SK-N-SH (cell line): ENCODE measurements at regions not wholly inside any gene's neighbourhood (a gene's known extent, or its start where the extent isn't known, plus 50 kb on each side); places are given as distances from the start of the nearest gene placed in this dataset.

Experiments used
- CTCF ChIA-PET: fragments of 300-600, 350-600 bp; formaldehyde crosslinking; extraction: SDS; loops from one replicate; lab custom pipeline; 2021; lab: Yijun Ruan, JAX
- POLR2A ChIA-PET: fragments of 350-600 bp; sonication (Branson Sonifier 250); formaldehyde crosslinking; extraction: SDS; loops from one replicate; lab custom pipeline; 2020; ENCODE audit warnings: antibody characterized with exemption, inconsistent platforms; lab: Yijun Ruan, JAX
- DNase-seq: peaks from one replicate; pipeline ENCODE4 v3.0.0; 2012
- H2AFZ ChIP-seq: fragments of 200-600 bp; sonication (generic); 2 replicates; pipeline ENCODE4 v1.8.1; 2016; ENCODE audit warnings: antibody characterized with exemption, mild to moderate bottlenecking, low read depth
- H3F3A ChIP-seq: fragments of 200-600 bp; sonication (generic); replicated peaks from 2 replicates; pipeline ENCODE3; 2016; ENCODE audit warnings: antibody characterized with exemption, mild to moderate bottlenecking; ENCODE audit not compliant: insufficient read depth
- H3K27ac ChIP-seq, 2 experiments: fragments of 200-500 bp in 1 of 2; fragments of 200-600 bp in 1 of 2; sonication (Bioruptor generic) in 1 of 2; sonication (generic), shearing (Covaris generic) in 1 of 2; 2 replicates each; pipeline versions ENCODE4 v1.5.1 to v1.6.1; 2014 to 2016; ENCODE audit warnings: low read depth in 2 of 2, inconsistent platforms in 1 of 2, low read length in 1 of 2, mild to moderate bottlenecking in 1 of 2, mixed read lengths in 1 of 2
- H3K27me3 ChIP-seq: fragments of 200-600 bp; sonication (generic), shearing (Covaris generic); 2 replicates; pipeline ENCODE4 v1.6.1; 2016; ENCODE audit warnings: mixed run types; ENCODE audit not compliant: insufficient read depth
- H3K36me3 ChIP-seq, 2 experiments: fragments of 200-500 bp in 1 of 2; fragments of 200-600 bp in 1 of 2; sonication (Bioruptor generic) in 1 of 2; sonication (generic) in 1 of 2; replicated peaks in 1 of 2; 2 replicates each; pipeline versions ENCODE3 to v1.5.1; 2014 to 2016; ENCODE audit warnings: low read length in 1 of 2, mild to moderate bottlenecking in 1 of 2; ENCODE audit not compliant: insufficient read depth in 2 of 2, control insufficient read depth in 1 of 2
- H3K4me1 ChIP-seq, 2 experiments: fragments of 200-500 bp in 1 of 2; fragments of 200-600 bp in 1 of 2; sonication (Bioruptor generic) in 1 of 2; sonication (generic), shearing (Covaris generic) in 1 of 2; 2 replicates each; pipeline versions ENCODE4 v1.5.1 to v1.6.1; 2014 to 2016; ENCODE audit warnings: low read depth in 1 of 2, low read length in 1 of 2, mixed run types in 1 of 2; ENCODE audit not compliant: insufficient read depth in 2 of 2, control insufficient read depth in 1 of 2
- H3K4me2 ChIP-seq: fragments of 200-600 bp; sonication (generic), shearing (Covaris generic); 2 replicates; pipeline ENCODE4 v1.6.1; 2017; ENCODE audit warnings: mixed run types
- H3K4me3 ChIP-seq, 2 experiments: fragments of 200-500 bp in 1 of 2; fragments of 200-600 bp in 1 of 2; sonication (Bioruptor generic) in 1 of 2; sonication (generic), shearing (Covaris generic) in 1 of 2; 2 replicates each; pipeline versions ENCODE4 v1.5.1 to v1.8.1; 2014 to 2016; ENCODE audit warnings: low read depth in 2 of 2, inconsistent platforms in 1 of 2, low read length in 1 of 2, mild to moderate bottlenecking in 1 of 2, mixed read lengths in 1 of 2, moderate library complexity in 1 of 2
- H3K79me2 ChIP-seq: fragments of 200-600 bp; sonication (generic); 2 replicates; pipeline ENCODE4 v1.8.1; 2017; ENCODE audit warnings: mild to moderate bottlenecking; ENCODE audit not compliant: insufficient read depth
- H3K9ac ChIP-seq: fragments of 200-600 bp; sonication (generic); 2 replicates; pipeline ENCODE4 v1.6.1; 2017; ENCODE audit warnings: mixed run types
- H3K9me2 ChIP-seq: fragments of 200-600 bp; sonication (generic); 2 replicates; pipeline ENCODE4 v1.6.1; 2017; ENCODE audit warnings: mixed run types
- H3K9me3 ChIP-seq: fragments of 200-600 bp; sonication (generic); 2 replicates; pipeline ENCODE4 v1.6.1; 2017; ENCODE audit warnings: mixed run types, mild to moderate bottlenecking, moderate library complexity
- H4K20me1 ChIP-seq: fragments of 200-600 bp; sonication (generic); 2 replicates; pipeline ENCODE4 v1.6.1; 2017; ENCODE audit warnings: mild to moderate bottlenecking, mixed run types; ENCODE audit not compliant: insufficient read depth
- CHD2 ChIP-seq: fragments of 150-350 bp; IDR thresholded peaks from 2 replicates; pipeline ENCODE4 v1.6.1; 2018; ENCODE audit warnings: low read length; ENCODE audit not compliant: partially characterized antibody
- CTCF ChIP-seq: fragments of 200-600 bp; sonication (generic); IDR thresholded peaks from 2 replicates; pipeline ENCODE4 v1.6.1; 2017; ENCODE audit warnings: antibody characterized with exemption, mild to moderate bottlenecking, moderate library complexity
- ELF1 ChIP-seq: IDR thresholded peaks from 2 replicates; pipeline ENCODE4 v1.4.0; 2012
- EP300 ChIP-seq, 2 experiments: IDR thresholded peaks; 2 replicates each; pipeline versions ENCODE4 v1.4.0 to v1.6.1; 2012; ENCODE audit warnings: borderline replicate concordance in 1 of 2, low read depth in 1 of 2, low read length in 1 of 2
- FOSL2 ChIP-seq: IDR thresholded peaks from 2 replicates; pipeline ENCODE4 v1.4.0; 2012; ENCODE audit warnings: low read depth, mild to moderate bottlenecking, moderate library complexity, borderline replicate concordance
- FOXM1 ChIP-seq: IDR thresholded peaks from 2 replicates; pipeline ENCODE4 v1.4.0; 2012; ENCODE audit warnings: low read depth, mild to moderate bottlenecking
- GABPA ChIP-seq: IDR thresholded peaks from 2 replicates; pipeline ENCODE4 v1.4.0; 2012; ENCODE audit warnings: low read depth, mild to moderate bottlenecking
- GATA2 ChIP-seq: sonication (generic); formaldehyde crosslinking; IDR thresholded peaks from 2 replicates; pipeline ENCODE4 v1.5.0; 2020; ENCODE audit warnings: mild to moderate bottlenecking, missing genetic modification reagents
- JUND ChIP-seq: IDR thresholded peaks from 2 replicates; pipeline ENCODE4 v1.4.0; 2012
- MAX ChIP-seq: IDR thresholded peaks from 2 replicates; pipeline ENCODE4 v1.4.0; 2012; ENCODE audit warnings: low read depth
- MXI1 ChIP-seq: IDR thresholded peaks from 2 replicates; pipeline ENCODE4 v1.6.1; 2012; ENCODE audit warnings: mild to moderate bottlenecking, low read depth, low read length, improper control_type of control experiment
- NFIC ChIP-seq: IDR thresholded peaks from 2 replicates; pipeline ENCODE4 v1.4.0; 2012; ENCODE audit warnings: borderline replicate concordance
- POLR2AphosphoS5 ChIP-seq: IDR thresholded peaks from 2 replicates; pipeline ENCODE4 v1.6.1; 2012; ENCODE audit warnings: low read depth, low read length
- RAD21 ChIP-seq: IDR thresholded peaks from 2 replicates; pipeline ENCODE4 v1.6.1; 2012; ENCODE audit warnings: mild to moderate bottlenecking, low read length
- RCOR1 ChIP-seq: fragments of 150-350 bp; IDR thresholded peaks from 2 replicates; pipeline ENCODE4 v1.6.1; 2017; ENCODE audit warnings: antibody characterized with exemption, low read length
- RFX5 ChIP-seq: IDR thresholded peaks from 2 replicates; pipeline ENCODE4 v1.6.1; 2012; ENCODE audit warnings: mild to moderate bottlenecking, improper control_type of control experiment, low read length
- SMC3 ChIP-seq: IDR thresholded peaks from 2 replicates; pipeline ENCODE4 v1.6.1; 2012; ENCODE audit warnings: low read depth, low read length, improper control_type of control experiment
- TAF1 ChIP-seq: IDR thresholded peaks from 2 replicates; pipeline ENCODE4 v1.6.1; 2012; ENCODE audit warnings: low read depth, mild to moderate bottlenecking, low read length, moderate library complexity, borderline replicate concordance
- TCF12 ChIP-seq: IDR thresholded peaks from 2 replicates; pipeline ENCODE4 v1.4.0; 2012
- TEAD4 ChIP-seq: IDR thresholded peaks from 2 replicates; pipeline ENCODE4 v1.4.0; 2012; ENCODE audit warnings: mild to moderate bottlenecking, borderline replicate concordance; ENCODE audit not compliant: insufficient read depth
- USF2 ChIP-seq: fragments of 150-350 bp; IDR thresholded peaks from 2 replicates; pipeline ENCODE4 v1.6.1; 2017; ENCODE audit warnings: antibody characterized with exemption, low read length, low read depth, borderline replicate concordance
- WGBS: methylation state at CpG from one replicate; pipeline ENCODE4 v1.1.6; 2017; ENCODE audit warnings: low lambda C conversion rate; 5-methylcytosine and 5-hydroxymethylcytosine counted together

GRCh38 chr7:115672024-115672423, 358.5 kb downstream of the TFEC start:
- TF ChIP-seq MAX, result no peak
- TF ChIP-seq, all 33 proteins: peak for 0
- H3K4me1 ChIP-seq, result no peaks in the 10 kb centered on the region
- H3K27ac ChIP-seq, result no peak overlapping the region
- H4K20me1 ChIP-seq, result no peaks in the 10 kb centered on the region
- 2% methylated on average over 1 of the region's 1 CpG for WGBS
- no peaks in the 10 kb centered on the region for H3K36me3 ChIP-seq
- ChIA-PET CTCF (no interaction called here), POLR2A (no interaction called here)
- no peaks in the 10 kb centered on the region for H3F3A ChIP-seq
- peaks cover 14% of the 10 kb centered on the region; the same call in 1 of the 2 replicates for H3K27me3 ChIP-seq
- no peak overlapping the region for H3K4me3 ChIP-seq
- no peak for DNase-seq
- peaks cover 3% of the 10 kb centered on the region; the same call in 1 of the 2 replicates for H3K9me3 ChIP-seq
- no peak overlapping the region for H2AFZ ChIP-seq
- no peak overlapping the region for H3K4me2 ChIP-seq
- no peaks in the 10 kb centered on the region for H3K9me2 ChIP-seq
- no peak overlapping the region for H3K9ac ChIP-seq
- no peaks in the 10 kb centered on the region for H3K79me2 ChIP-seq

GRCh38 chr7:115662676-115663075, 367.9 kb downstream of the TFEC start:
- H2AFZ ChIP-seq, result no peak overlapping the region
- ChIA-PET POLR2A (no interaction called here), CTCF (no interaction called here)
- no peak for DNase-seq
- no peaks in the 10 kb centered on the region for H3K4me1 ChIP-seq
- TF ChIP-seq TAF1, result no peak
- H3K9me3 ChIP-seq, result no peaks in the 10 kb centered on the region
- no peak overlapping the region for H3K27ac ChIP-seq
- no peaks in the 10 kb centered on the region for H3K36me3 ChIP-seq
- H3K4me2 ChIP-seq, result no peak overlapping the region
- H3F3A ChIP-seq, result no peaks in the 10 kb centered on the region
- no peaks in the 10 kb centered on the region for H3K9me2 ChIP-seq
- H3K4me3 ChIP-seq, result no peak overlapping the region
- H3K9ac ChIP-seq, result no peak overlapping the region
- H3K79me2 ChIP-seq, result no peaks in the 10 kb centered on the region
- peaks cover 12% of the 10 kb centered on the region for H3K27me3 ChIP-seq
- no peaks in the 10 kb centered on the region for H4K20me1 ChIP-seq

GRCh38 chr7:115662120-115662519, 368.4 kb downstream of the TFEC start:
- no peaks in the 10 kb centered on the region for H3K9me3 ChIP-seq
- TF ChIP-seq FOSL2 (no peak), MXI1 (no peak), RAD21 (no peak), ELF1 (no peak), GABPA (no peak), FOXM1 (no peak), NFIC (no peak), TEAD4 (no peak), TCF12 (no peak), POLR2AphosphoS5 (no peak), RCOR1 (no peak), EP300 (IDR thresholded peaks at IDR 0.05; ENCODE audit: borderline replicate concordance in 1 of 2, low read depth in 1 of 2, low read length in 1 of 2) (no peak), USF2 (no peak), RFX5 (no peak), CTCF (no peak), JUND (no peak), SMC3 (no peak), CHD2 (no peak), GATA2 (CRISPR knock-in tag) (no peak), TAF1 (no peak)
- TF ChIP-seq, all 33 proteins: peak for 0
- Histone ChIP-seq H3K27me3 (peaks cover 12% of the 10 kb centered on the region), H2AFZ (no peak overlapping the region), H3K79me2 (no peaks in the 10 kb centered on the region), H3K9ac (no peak overlapping the region), H3K4me3 (no peak overlapping the region), H3K4me1 (no peaks in the 10 kb centered on the region), H3K9me2 (no peaks in the 10 kb centered on the region), H3K27ac (no peak overlapping the region), H3F3A (no peaks in the 10 kb centered on the region), H3K36me3 (no peaks in the 10 kb centered on the region), H3K4me2 (no peak overlapping the region), H4K20me1 (no peaks in the 10 kb centered on the region)
- POLR2A ChIA-PET, result no interaction called here
- 5% methylated on average over 2 of the region's 2 CpGs for WGBS
- CTCF ChIA-PET, result no interaction called here
- no peak for DNase-seq
